ENCODE measurements at regions not wholly inside any gene's neighbourhood (a gene's known extent, or its start where the extent isn't known, plus 50 kb on each side); places are given as distances from the start of the nearest gene placed in this dataset.

GRCh38 chr15:79539401-79539800 lies 107.3 kb downstream of the MINAR1 start:
- no peak for DNase-seq (ENCODE audit: extremely low spot score, unreplicated experiment)
- Mint-ChIP-seq H3K36me3 (no peaks in the 10 kb centered on the region), H3K27me3 (peaks cover 12% of the 10 kb centered on the region), H3K4me1 (ENCODE audit: unreplicated experiment) (no peaks in the 10 kb centered on the region), H3K4me3 (no peak overlapping the region), H3K9me3 (no peaks in the 10 kb centered on the region), H3K27ac (no peak overlapping the region)
- TF ChIP-seq CTCF (conservative IDR thresholded peaks at IDR 0.05) = no peak

GRCh38 chr15:79540551-79540950 lies 108.4 kb downstream of the MINAR1 start:
- Mint-ChIP-seq H3K36me3 (no peaks in the 10 kb centered on the region), H3K27ac (no peak overlapping the region), H3K4me3 (no peak overlapping the region), H3K4me1 (ENCODE audit: unreplicated experiment) (no peaks in the 10 kb centered on the region), H3K27me3 (peaks cover 7% of the 10 kb centered on the region), H3K9me3 (no peaks in the 10 kb centered on the region)
- TF ChIP-seq CTCF (conservative IDR thresholded peaks at IDR 0.05) = peak; percentile 34
- DNase-seq (ENCODE audit: extremely low spot score, unreplicated experiment) = no peak

- no peak for TF ChIP-seq CTCF (conservative IDR thresholded peaks at IDR 0.05)
- H3K27ac Mint-ChIP-seq = no peak overlapping the region
- no peak for DNase-seq (ENCODE audit: extremely low spot score, unreplicated experiment)
- H3K4me1 Mint-ChIP-seq (ENCODE audit: unreplicated experiment) = no peaks in the 10 kb centered on the region
- H3K4me3 Mint-ChIP-seq = no peak overlapping the region
- H3K27me3 Mint-ChIP-seq = peaks cover 7% of the 10 kb centered on the region
- H3K36me3 Mint-ChIP-seq = no peaks in the 10 kb centered on the region
- H3K9me3 Mint-ChIP-seq = no peaks in the 10 kb centered on the region
Measured at GRCh38 chr15:79541196-79541595, 109.1 kb downstream of the MINAR1 start.

GRCh38 chr15:79543097-79543496 lies 111.0 kb downstream of the MINAR1 start:
- no peak for TF ChIP-seq CTCF (conservative IDR thresholded peaks at IDR 0.05)
- no peak for DNase-seq (ENCODE audit: extremely low spot score, unreplicated experiment)
- H3K36me3 Mint-ChIP-seq = no peaks in the 10 kb centered on the region

GRCh38 chr15:79549196-79549595 lies 117.1 kb downstream of the MINAR1 start:
- no peak for TF ChIP-seq CTCF (conservative IDR thresholded peaks at IDR 0.05)
- Mint-ChIP-seq H3K27me3 (peaks cover 6% of the 10 kb centered on the region), H3K27ac (no peak overlapping the region), H3K4me3 (no peak overlapping the region), H3K4me1 (ENCODE audit: unreplicated experiment) (no peaks in the 10 kb centered on the region), H3K9me3 (no peaks in the 10 kb centered on the region), H3K36me3 (no peaks in the 10 kb centered on the region)
- no peak for DNase-seq (ENCODE audit: extremely low spot score, unreplicated experiment)

More at GRCh38 chr15:79543097-79543496, 111.0 kb downstream of the MINAR1 start:
- no peaks in the 10 kb centered on the region for H3K9me3 Mint-ChIP-seq
- no peaks in the 10 kb centered on the region for H3K4me1 Mint-ChIP-seq (ENCODE audit: unreplicated experiment)
- peaks cover 4% of the 10 kb centered on the region for H3K27me3 Mint-ChIP-seq
- H3K4me3 Mint-ChIP-seq = no peak overlapping the region
- H3K27ac Mint-ChIP-seq = no peak overlapping the region

GRCh38 chr15:79560384-79560783 lies 128.2 kb downstream of the MINAR1 start:
- no peak for TF ChIP-seq CTCF (conservative IDR thresholded peaks at IDR 0.05)
- no peaks in the 10 kb centered on the region for H3K9me3 Mint-ChIP-seq
- no peak overlapping the region for H3K27ac Mint-ChIP-seq
- no peak overlapping the region for H3K4me3 Mint-ChIP-seq
- no peaks in the 10 kb centered on the region for H3K36me3 Mint-ChIP-seq
- H3K4me1 Mint-ChIP-seq (ENCODE audit: unreplicated experiment) = no peaks in the 10 kb centered on the region
- no peak for DNase-seq (ENCODE audit: extremely low spot score, unreplicated experiment)
- H3K27me3 Mint-ChIP-seq = peaks cover 7% of the 10 kb centered on the region
